Osteocyte (in vitro differentiated cells): ENCODE measurements at regions not wholly inside any gene's neighbourhood (a gene's known extent, or its start where the extent isn't known, plus 50 kb on each side); places are given as distances from the start of the nearest gene placed in this dataset.
A peak's percentile ranks its signal among the peaks of the same experiment; 100 is the strongest.

Experiments used
- DNase-seq: peaks from one replicate; pipeline ENCODE4 v3.0.0; 2021; ENCODE audit warnings: mixed read lengths; ENCODE audit not compliant: unreplicated experiment; ENCODE audit errors: extremely low spot score
- H3K27ac Mint-ChIP-seq: one replicate; pipeline ENCODE4 v1.8.0; 2021; ENCODE audit warnings: mild to moderate bottlenecking, mixed read lengths; ENCODE audit not compliant: unreplicated experiment
- H3K27me3 Mint-ChIP-seq: one replicate; pipeline ENCODE4 v1.8.0; 2021; ENCODE audit warnings: mixed read lengths; ENCODE audit not compliant: unreplicated experiment
- H3K36me3 Mint-ChIP-seq: one replicate; pipeline ENCODE4 v1.8.0; 2021; ENCODE audit warnings: mixed read lengths; ENCODE audit not compliant: unreplicated experiment
- H3K4me1 Mint-ChIP-seq: one replicate; pipeline ENCODE4 v1.8.0; 2021; ENCODE audit warnings: mixed read lengths; ENCODE audit not compliant: unreplicated experiment
- H3K4me3 Mint-ChIP-seq: one replicate; pipeline ENCODE4 v1.8.0; 2021; ENCODE audit warnings: mild to moderate bottlenecking, moderate library complexity, mixed read lengths; ENCODE audit not compliant: unreplicated experiment
- H3K9me3 Mint-ChIP-seq: one replicate; pipeline ENCODE4 v1.8.0; 2021; ENCODE audit warnings: mixed read lengths; ENCODE audit not compliant: unreplicated experiment
- CTCF ChIP-seq: fragments of 200-600 bp; sonication (generic); IDR thresholded peaks from 2 replicates; pipeline ENCODE4 v1.5.0; 2021; ENCODE audit warnings: antibody characterized with exemption, mild to moderate bottlenecking, moderate library complexity

GRCh38 chr12:116687888-116688287 is 50.0 kb downstream of the SPRING1 start:
- Mint-ChIP-seq H3K9me3 (no peaks in the 10 kb centered on the region), H3K36me3 (no peaks in the 10 kb centered on the region), H3K4me3 (no peak overlapping the region), H3K4me1 (peaks cover 1% of the 10 kb centered on the region), H3K27ac (no peak overlapping the region), H3K27me3 (peaks cover 4% of the 10 kb centered on the region)
- peak; percentile 53 for TF ChIP-seq CTCF
- no peak for DNase-seq

- Mint-ChIP-seq H3K36me3 (no peaks in the 10 kb centered on the region), H3K27ac (no peak overlapping the region), H3K4me1 (no peaks in the 10 kb centered on the region), H3K4me3 (no peak overlapping the region), H3K9me3 (no peaks in the 10 kb centered on the region), H3K27me3 (peaks cover 2% of the 10 kb centered on the region)
- TF ChIP-seq CTCF = no peak
- no peak for DNase-seq
These were observed 53.0 kb downstream of the SPRING1 start for GRCh38 chr12:116684891-116685290.

GRCh38 chr12:116677202-116677661 is 60.6 kb downstream of the SPRING1 start:
- no peak for DNase-seq
- H3K27me3 Mint-ChIP-seq = no peaks in the 10 kb centered on the region

DNA sequence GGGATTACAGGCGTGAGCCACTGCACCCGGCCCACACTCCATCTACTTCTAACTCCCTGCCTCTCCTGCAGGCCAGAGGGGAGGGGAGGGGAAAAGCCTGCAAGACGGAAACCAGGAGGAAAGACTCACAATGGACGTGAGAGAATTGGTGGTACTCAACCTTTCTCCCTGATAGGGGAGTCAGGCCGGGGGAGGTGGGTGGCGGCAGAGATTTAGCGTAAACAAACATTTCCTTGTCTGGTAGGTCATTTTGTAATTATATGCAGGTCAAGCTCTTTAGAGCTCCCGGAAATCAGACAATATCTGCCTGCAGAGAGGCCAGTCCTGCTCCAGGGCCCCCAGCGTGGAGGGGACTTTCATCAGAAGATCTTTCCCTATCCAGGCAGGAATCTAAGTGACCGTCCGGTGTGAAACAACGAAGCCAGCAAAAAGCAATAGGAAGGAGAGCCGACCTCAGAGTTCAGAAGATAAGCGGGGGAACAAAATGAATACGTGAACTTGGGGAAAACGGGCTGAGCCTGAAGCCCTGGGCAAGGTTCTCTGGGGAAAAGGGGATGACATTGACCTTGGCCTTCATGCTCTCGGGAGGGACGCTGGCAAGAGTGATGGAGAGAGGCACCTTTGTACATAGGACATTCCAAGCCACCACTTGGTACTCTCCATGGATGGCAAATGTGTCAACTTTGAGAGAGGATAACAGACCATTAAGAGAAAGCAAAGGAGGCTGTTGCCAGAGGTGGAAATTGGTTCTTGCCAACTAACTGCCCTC is 62.3 kb downstream of the SPRING1 start:
- Mint-ChIP-seq H3K36me3 (no peaks in the 10 kb centered on the region), H3K4me3 (no peak overlapping the region), H3K9me3 (peaks cover 3% of the 10 kb centered on the region), H3K27me3 (peaks cover 6% of the 10 kb centered on the region), H3K27ac (peak overlapping the region; percentile 5), H3K4me1 (peaks cover 15% of the 10 kb centered on the region)
- TF ChIP-seq CTCF = no peak
- DNase-seq = no peak

More at GRCh38 chr12:116677202-116677661, 60.6 kb downstream of the SPRING1 start:
- Mint-ChIP-seq H3K36me3 (no peaks in the 10 kb centered on the region), H3K9me3 (peaks cover 3% of the 10 kb centered on the region), H3K4me3 (no peak overlapping the region), H3K27ac (no peak overlapping the region), H3K4me1 (peaks cover 15% of the 10 kb centered on the region)
- TF ChIP-seq CTCF = no peak

GRCh38 chr12:116674643-116675183 is 63.2 kb downstream of the SPRING1 start:
- Mint-ChIP-seq H3K27ac (no peak overlapping the region), H3K4me1 (peaks cover 15% of the 10 kb centered on the region), H3K36me3 (no peaks in the 10 kb centered on the region), H3K9me3 (peaks cover 3% of the 10 kb centered on the region), H3K4me3 (no peak overlapping the region), H3K27me3 (peaks cover 6% of the 10 kb centered on the region)
- DNase-seq = no peak
- no peak for TF ChIP-seq CTCF
